Activated CD4-positive, alpha-beta memory T cell treated with anti-CD3 and anti-CD28 coated beads for 36 hours (primary cell): ENCODE measurements at regions not wholly inside any gene's neighbourhood (a gene's known extent, or its start where the extent isn't known, plus 50 kb on each side); places are given as distances from the start of the nearest gene placed in this dataset.

Source experiments
- CTCF ChIA-PET: fragments of 350-600 bp; sonication (Branson Sonifier 250); formaldehyde crosslinking; loops from one replicate; lab custom pipeline; 2021; ENCODE audit warnings: antibody characterized with exemption, inconsistent platforms; lab: Charles Lee
- POLR2A ChIA-PET: fragments of 350-600 bp; sonication (Branson Sonifier 250); formaldehyde crosslinking; loops from one replicate; lab custom pipeline; 2021; ENCODE audit warnings: antibody characterized with exemption; lab: Charles Lee
- DNase-seq: peaks from one replicate; pipeline ENCODE4 v3.0.0-alpha.2; 2020
- H3K27ac Mint-ChIP-seq: one replicate; pipeline ENCODE4 v1.8.0; 2021; ENCODE audit warnings: mixed read lengths
- H3K27me3 Mint-ChIP-seq: one replicate; pipeline ENCODE4 v1.8.0; 2021; ENCODE audit warnings: mixed read lengths
- H3K36me3 Mint-ChIP-seq: one replicate; pipeline ENCODE4 v1.8.0; 2021; ENCODE audit warnings: mixed read lengths
- H3K4me1 Mint-ChIP-seq: one replicate; pipeline ENCODE4 v1.8.0; 2021; ENCODE audit warnings: low read depth, mixed read lengths
- H3K4me3 Mint-ChIP-seq: one replicate; pipeline ENCODE4 v1.8.0; 2021; ENCODE audit warnings: mild to moderate bottlenecking, mixed read lengths
- H3K9me3 Mint-ChIP-seq: one replicate; pipeline ENCODE4 v1.8.0; 2021; ENCODE audit warnings: mixed read lengths
- intact Hi-C: fragments of 100-400 bp; cut with micrococcal nuclease; formaldehyde crosslinking; loops from one replicate; pipeline ENCODE4 v1.15.1; 2023

GRCh38 chr15:77710206-77710605 lies 77.5 kb upstream of the LINGO1 start:
- no peak overlapping the region for H3K4me3 Mint-ChIP-seq
- ChIA-PET POLR2A (no interaction called here), CTCF (interaction anchor here (1.0 kb wide), 1 partner anchor 111 kb away, joined by 3 read pairs; no protein-coding TSS in a partner anchor)
- intact Hi-C loops: no loop called here
- DNase-seq: no peak
- no peak overlapping the region for H3K27ac Mint-ChIP-seq
- no peaks in the 10 kb centered on the region for H3K36me3 Mint-ChIP-seq
- H3K4me1 Mint-ChIP-seq: no peaks in the 10 kb centered on the region
- peaks cover 5% of the 10 kb centered on the region for H3K27me3 Mint-ChIP-seq
- no peaks in the 10 kb centered on the region for H3K9me3 Mint-ChIP-seq

GRCh38 chr15:77709135-77709886 lies 76.6 kb upstream of the LINGO1 start:
- Mint-ChIP-seq H3K4me3 (no peak overlapping the region), H3K9me3 (no peaks in the 10 kb centered on the region), H3K27me3 (peaks cover 6% of the 10 kb centered on the region), H3K27ac (no peak overlapping the region), H3K36me3 (no peaks in the 10 kb centered on the region), H3K4me1 (no peaks in the 10 kb centered on the region)
- CTCF ChIA-PET: interaction anchor here (1.0 kb wide), 1 partner anchor 112 kb away, joined by 3 read pairs; no protein-coding TSS in a partner anchor
- POLR2A ChIA-PET: no interaction called here
- DNase-seq: no peak
- intact Hi-C loops: no loop called here

GRCh38 chr15:77706482-77707244 lies 74.0 kb upstream of the LINGO1 start:
- intact Hi-C loops: no loop called here
- Mint-ChIP-seq H3K9me3 (no peaks in the 10 kb centered on the region), H3K4me1 (no peaks in the 10 kb centered on the region), H3K4me3 (no peak overlapping the region), H3K27me3 (peaks cover 9% of the 10 kb centered on the region), H3K27ac (no peak overlapping the region), H3K36me3 (no peaks in the 10 kb centered on the region)
- no peak for DNase-seq
- CTCF ChIA-PET: no interaction called here
- POLR2A ChIA-PET: no interaction called here

GRCh38 chr15:77702211-77702957 lies 69.7 kb upstream of the LINGO1 start:
- Mint-ChIP-seq H3K9me3 (no peaks in the 10 kb centered on the region), H3K36me3 (no peaks in the 10 kb centered on the region), H3K4me1 (no peaks in the 10 kb centered on the region), H3K27me3 (peaks cover 8% of the 10 kb centered on the region), H3K27ac (no peak overlapping the region), H3K4me3 (no peak overlapping the region)
- CTCF ChIA-PET: no interaction called here
- intact Hi-C loops: no loop called here
- peak; percentile 23 for DNase-seq
- POLR2A ChIA-PET: no interaction called here

GRCh38 chr15:77698481-77698880 lies 65.8 kb upstream of the LINGO1 start:
- DNase-seq: no peak
- Mint-ChIP-seq H3K9me3 (no peaks in the 10 kb centered on the region), H3K4me3 (no peak overlapping the region), H3K27ac (no peak overlapping the region), H3K4me1 (no peaks in the 10 kb centered on the region), H3K27me3 (peaks cover 11% of the 10 kb centered on the region), H3K36me3 (no peaks in the 10 kb centered on the region)
- POLR2A ChIA-PET: no interaction called here
- intact Hi-C loops: no loop called here
- CTCF ChIA-PET: no interaction called here

GRCh38 chr15:77697893-77698292 lies 65.2 kb upstream of the LINGO1 start:
- intact Hi-C loops: no loop called here
- Mint-ChIP-seq H3K27ac (no peak overlapping the region), H3K9me3 (no peaks in the 10 kb centered on the region), H3K36me3 (no peaks in the 10 kb centered on the region), H3K4me1 (no peaks in the 10 kb centered on the region), H3K4me3 (no peak overlapping the region), H3K27me3 (peaks cover 16% of the 10 kb centered on the region)
- ChIA-PET POLR2A (no interaction called here), CTCF (no interaction called here)
- DNase-seq: no peak

GRCh38 chr15:77696871-77697270 lies 64.2 kb upstream of the LINGO1 start:
- H3K36me3 Mint-ChIP-seq: no peaks in the 10 kb centered on the region
- no peak overlapping the region for H3K4me3 Mint-ChIP-seq
- POLR2A ChIA-PET: no interaction called here

GRCh38 chr15:77695961-77696582 lies 63.4 kb upstream of the LINGO1 start:
- ChIA-PET POLR2A (no interaction called here), CTCF (no interaction called here)
- Mint-ChIP-seq H3K27ac (no peak overlapping the region), H3K27me3 (peaks cover 20% of the 10 kb centered on the region), H3K4me3 (no peak overlapping the region), H3K9me3 (no peaks in the 10 kb centered on the region), H3K36me3 (no peaks in the 10 kb centered on the region), H3K4me1 (no peaks in the 10 kb centered on the region)
- intact Hi-C loops: no loop called here
- DNase-seq: no peak

More at GRCh38 chr15:77696871-77697270, 64.2 kb upstream of the LINGO1 start:
- H3K4me1 Mint-ChIP-seq: no peaks in the 10 kb centered on the region
- H3K27me3 Mint-ChIP-seq: peaks cover 16% of the 10 kb centered on the region
- DNase-seq: no peak
- CTCF ChIA-PET: no interaction called here
- no peak overlapping the region for H3K27ac Mint-ChIP-seq
- intact Hi-C loops: no loop called here
- no peaks in the 10 kb centered on the region for H3K9me3 Mint-ChIP-seq

GRCh38 chr15:77695548-77695947 lies 62.8 kb upstream of the LINGO1 start:
- no peak for DNase-seq
- Mint-ChIP-seq H3K36me3 (no peaks in the 10 kb centered on the region), H3K4me3 (no peak overlapping the region), H3K9me3 (no peaks in the 10 kb centered on the region), H3K27me3 (peaks cover 22% of the 10 kb centered on the region), H3K27ac (no peak overlapping the region), H3K4me1 (no peaks in the 10 kb centered on the region)
- POLR2A ChIA-PET: no interaction called here
- intact Hi-C loops: no loop called here
- CTCF ChIA-PET: no interaction called here

- Mint-ChIP-seq H3K4me1 (no peaks in the 10 kb centered on the region), H3K4me3 (no peak overlapping the region), H3K27me3 (peaks cover 27% of the 10 kb centered on the region), H3K9me3 (no peaks in the 10 kb centered on the region), H3K36me3 (no peaks in the 10 kb centered on the region), H3K27ac (no peak overlapping the region)
- POLR2A ChIA-PET: no interaction called here
- no peak for DNase-seq
- intact Hi-C loops: no loop called here
- CTCF ChIA-PET: no interaction called here
Measured at GRCh38 chr15:77693576-77693975, 60.9 kb upstream of the LINGO1 start.

- POLR2A ChIA-PET: no interaction called here
- CTCF ChIA-PET: no interaction called here
- H3K9me3 Mint-ChIP-seq: no peaks in the 10 kb centered on the region
- H3K4me1 Mint-ChIP-seq: no peaks in the 10 kb centered on the region
- intact Hi-C loops: no loop called here
- no peak overlapping the region for H3K4me3 Mint-ChIP-seq
- DNase-seq: no peak
- H3K36me3 Mint-ChIP-seq: no peaks in the 10 kb centered on the region
- peaks cover 28% of the 10 kb centered on the region for H3K27me3 Mint-ChIP-seq
- H3K27ac Mint-ChIP-seq: no peak overlapping the region
Measured at GRCh38 chr15:77692614-77693013, 59.9 kb upstream of the LINGO1 start.

GRCh38 chr15:77691607-77692006 lies 58.9 kb upstream of the LINGO1 start:
- ChIA-PET CTCF (no interaction called here), POLR2A (no interaction called here)
- Mint-ChIP-seq H3K36me3 (no peaks in the 10 kb centered on the region), H3K4me3 (no peak overlapping the region), H3K27ac (no peak overlapping the region), H3K27me3 (peaks cover 29% of the 10 kb centered on the region), H3K9me3 (no peaks in the 10 kb centered on the region), H3K4me1 (no peaks in the 10 kb centered on the region)
- no peak for DNase-seq
- intact Hi-C loops: no loop called here
